ENCODE measurements at regions not wholly inside any gene's neighbourhood (a gene's known extent, or its start where the extent isn't known, plus 50 kb on each side); places are given as distances from the start of the nearest gene placed in this dataset.

DNA sequence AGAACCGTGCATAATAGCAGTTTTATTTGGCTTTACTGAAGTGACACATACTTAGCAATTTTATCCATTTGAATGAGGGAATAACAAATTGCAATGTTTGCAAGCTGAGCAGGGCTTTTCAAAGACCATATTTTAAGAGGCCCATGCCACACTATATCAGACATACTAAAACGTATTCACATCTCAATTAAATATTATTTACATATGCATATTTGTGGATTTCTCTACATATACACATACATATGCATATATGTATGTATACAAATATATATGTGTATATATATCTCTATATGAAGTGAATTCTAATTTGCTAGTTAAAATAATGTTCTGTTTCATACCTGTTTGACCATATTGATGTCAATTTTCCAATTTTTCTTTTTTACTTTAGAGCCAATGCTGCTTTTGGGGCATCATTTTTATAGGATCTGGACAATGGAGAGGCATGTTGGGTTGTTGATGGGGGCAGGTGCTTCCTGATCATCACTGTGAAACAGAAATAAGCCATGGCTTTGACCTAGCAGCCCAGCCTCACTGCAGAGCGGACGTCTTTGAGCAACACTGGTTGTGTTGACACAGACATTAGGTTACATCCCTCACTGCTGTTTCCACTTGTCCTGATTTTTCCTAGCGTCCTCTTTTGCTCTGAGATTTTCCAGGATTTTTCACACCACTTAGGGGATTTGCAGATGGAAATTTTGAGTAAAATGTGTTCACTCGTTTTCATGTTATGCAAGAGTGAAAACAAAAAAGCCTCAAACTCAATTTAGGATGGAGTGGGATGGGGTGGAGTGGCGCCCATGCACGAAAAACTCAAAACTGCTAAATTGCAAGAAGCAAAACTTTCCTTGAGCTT lies 56.9 kb downstream of the RDH14 start:
- no peak for DNase-seq

DNA sequence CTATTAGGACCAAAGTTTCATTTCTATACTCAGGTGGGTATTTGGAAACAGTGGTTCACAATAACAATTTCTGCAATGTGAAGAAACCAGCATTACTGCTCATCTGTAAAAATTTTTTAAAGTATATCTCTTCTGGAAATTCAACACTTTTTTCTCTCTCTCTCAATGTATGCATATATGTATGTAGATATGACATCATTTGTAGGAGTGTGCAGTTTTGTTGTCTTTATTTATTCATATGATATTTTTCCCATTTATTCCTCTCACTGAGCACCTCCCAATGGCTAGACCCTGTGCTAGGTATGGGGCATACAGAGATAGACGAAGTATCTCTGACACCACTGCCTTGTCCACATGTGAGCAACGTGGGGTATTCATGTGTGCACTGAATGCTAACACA lies 58.3 kb downstream of the RDH14 start:
- DNase-seq: no peak

GRCh38 chr2:18501729-18502128 lies 58.7 kb downstream of the RDH14 start:
- no peak for DNase-seq

DNA sequence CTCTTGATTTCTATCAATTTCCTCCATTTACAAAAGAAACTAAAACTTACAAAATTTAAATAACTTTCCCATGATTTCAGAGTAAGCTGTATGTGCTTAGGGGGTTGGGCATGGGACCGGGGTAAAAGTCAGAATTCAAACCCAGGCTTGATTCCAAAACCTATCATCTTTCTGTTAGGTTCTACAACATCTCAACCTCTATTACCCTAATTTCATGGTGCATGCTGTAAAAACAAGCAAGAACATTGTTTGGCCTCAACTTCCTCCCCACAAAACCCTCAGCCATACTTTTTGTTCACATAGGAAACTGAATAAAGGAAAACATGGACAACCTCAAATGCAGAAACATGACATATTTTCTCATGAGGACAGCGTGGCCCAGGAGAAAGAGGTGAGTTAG lies 59.3 kb downstream of the RDH14 start:
- DNase-seq: no peak

DNA sequence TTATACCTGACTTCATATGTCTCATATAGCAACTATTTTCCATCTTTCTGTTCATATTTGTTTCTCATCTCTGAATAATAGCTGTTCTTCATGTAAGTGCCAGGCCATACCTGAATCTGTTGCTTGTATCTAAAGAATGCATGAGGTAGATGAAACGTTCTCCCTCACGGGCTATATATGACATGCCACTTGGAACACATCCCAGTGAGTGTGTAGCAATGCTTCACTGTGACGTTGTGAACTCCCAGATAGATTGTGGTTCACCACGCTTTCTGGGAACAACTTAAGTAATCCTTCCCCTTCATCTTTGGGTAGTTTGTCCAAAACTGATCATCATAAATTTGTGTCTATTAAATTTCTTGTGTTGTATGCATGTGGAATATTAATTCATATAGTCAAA lies 60.1 kb downstream of the RDH14 start:
- DNase-seq: no peak

GRCh38 chr2:18498531-18498930 lies 61.9 kb downstream of the RDH14 start:
- DNase-seq: no peak

DNA sequence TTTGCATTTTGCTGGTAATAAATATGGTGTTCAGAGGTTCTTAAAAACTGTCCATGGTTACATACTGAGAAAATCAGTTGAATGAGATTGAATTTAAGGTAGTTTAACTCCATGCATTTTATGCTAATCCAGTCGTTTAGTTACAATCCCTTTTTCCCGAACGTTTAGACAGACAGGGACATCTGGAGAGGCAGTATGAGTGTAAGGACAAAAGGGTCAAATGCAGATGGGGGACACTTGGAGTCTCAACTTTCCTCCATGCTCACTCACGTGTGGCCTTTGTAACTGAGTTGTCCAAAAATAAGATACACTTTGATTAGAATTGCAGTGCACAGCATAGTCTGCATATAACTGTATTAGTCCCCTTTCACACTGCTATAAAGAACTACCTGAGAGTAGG lies 63.9 kb downstream of the RDH14 start:
- DNase-seq: no peak

GRCh38 chr2:18495058-18495457 lies 65.4 kb downstream of the RDH14 start:
- no peak for DNase-seq

GRCh38 chr2:18492721-18493120 lies 67.7 kb downstream of the RDH14 start:
- DNase-seq: no peak

DNA sequence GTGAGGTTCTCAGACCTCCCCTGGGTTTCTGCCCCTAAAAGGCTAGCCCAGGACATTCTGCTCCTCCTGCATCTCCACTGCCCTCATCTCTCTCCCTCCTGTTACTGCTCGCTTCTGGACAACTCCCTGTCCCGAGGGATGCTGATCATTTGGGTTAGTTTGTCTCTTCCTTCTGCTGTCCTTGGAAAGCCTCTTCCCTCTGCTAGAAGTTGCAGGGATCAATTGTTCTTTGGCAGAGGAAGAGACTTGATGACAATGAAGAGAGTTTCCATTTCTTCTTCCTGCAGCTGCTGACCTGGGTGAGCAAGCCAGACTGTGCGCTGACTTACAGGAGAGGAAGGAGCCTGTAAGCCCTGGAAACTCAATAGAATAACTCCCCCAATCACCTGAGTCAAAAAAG lies 68.9 kb downstream of the RDH14 start:
- no peak for DNase-seq

DNA sequence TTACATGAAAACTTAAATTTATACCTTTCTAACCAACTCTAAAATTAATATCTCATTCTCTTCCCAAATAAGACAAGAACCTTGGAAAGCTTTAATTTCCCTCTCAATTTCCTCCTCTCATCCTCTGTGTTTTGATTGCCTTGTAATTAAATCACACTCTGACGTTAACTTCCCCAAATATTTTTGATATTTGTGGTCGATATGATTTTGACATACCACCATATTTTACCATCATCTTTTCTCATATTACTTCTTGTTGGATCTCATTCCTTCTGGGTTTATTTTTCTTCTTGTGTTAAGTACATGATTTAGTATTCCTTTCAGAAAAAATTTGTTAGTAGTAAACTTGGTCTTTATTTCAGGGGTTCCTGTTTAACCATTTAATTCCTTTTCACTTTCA lies 69.6 kb downstream of the RDH14 start:
- no peak for DNase-seq

GRCh38 chr2:18487106-18487913 lies 73.1 kb downstream of the RDH14 start:
- no peak for DNase-seq

GRCh38 chr2:18484625-18485024 lies 75.8 kb downstream of the RDH14 start:
- DNase-seq: no peak

DNA sequence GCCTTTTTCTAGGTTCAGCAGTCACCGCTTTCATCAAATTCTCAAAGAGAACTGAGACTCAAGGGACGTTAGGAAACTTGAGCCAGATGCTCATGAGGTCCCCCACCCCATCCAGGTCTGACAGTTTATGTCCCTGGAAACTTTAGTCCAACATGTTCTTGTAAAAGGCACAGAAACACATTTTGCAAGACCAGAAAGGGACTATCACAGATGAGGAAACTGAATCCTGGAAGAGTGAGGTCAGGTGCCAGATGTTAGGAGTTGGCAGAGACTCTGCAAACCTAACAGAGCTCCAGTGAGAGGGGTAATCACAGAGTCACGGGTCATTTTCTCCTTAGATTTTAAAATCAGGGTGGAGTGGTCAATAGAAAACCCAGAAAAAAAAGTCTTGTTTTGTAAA lies 76.6 kb downstream of the RDH14 start:
- DNase-seq: no peak

DNA sequence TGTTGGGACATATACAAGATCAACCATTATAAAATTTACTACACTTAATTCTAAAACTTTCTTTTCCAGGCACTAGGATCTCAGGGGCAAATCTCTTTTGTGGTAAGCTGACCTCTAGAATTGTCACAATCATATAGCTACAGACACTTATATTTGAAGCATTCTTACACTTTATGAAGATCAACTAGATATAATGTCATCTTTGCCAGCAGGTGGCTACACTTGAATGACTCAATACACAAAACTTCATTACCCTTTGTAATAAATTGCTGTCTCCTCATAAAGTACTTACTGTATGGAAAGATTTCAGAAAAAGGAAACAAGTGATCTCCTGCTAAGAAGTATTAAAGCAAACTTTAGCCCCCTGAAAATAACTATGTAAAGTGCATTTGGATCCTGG lies 77.8 kb downstream of the RDH14 start:
- DNase-seq: no peak

- no peak for DNase-seq
Observed at GRCh38 chr2:18479947-18480369, 80.5 kb downstream of the RDH14 start.

GRCh38 chr2:18477293-18477692 lies 83.2 kb downstream of the RDH14 start:
- DNase-seq: no peak

GRCh38 chr2:18476484-18476883 lies 84.0 kb downstream of the RDH14 start:
- no peak for DNase-seq

GRCh38 chr2:18475884-18476283 lies 84.6 kb downstream of the RDH14 start:
- no peak for DNase-seq

GRCh38 chr2:18474700-18475099 lies 85.8 kb downstream of the RDH14 start:
- DNase-seq: no peak

- no peak for DNase-seq
Observed at GRCh38 chr2:18473241-18474181, 86.9 kb downstream of the RDH14 start.

GRCh38 chr2:18467749-18468360 lies 92.6 kb downstream of the RDH14 start:
- no peak for DNase-seq

DNA sequence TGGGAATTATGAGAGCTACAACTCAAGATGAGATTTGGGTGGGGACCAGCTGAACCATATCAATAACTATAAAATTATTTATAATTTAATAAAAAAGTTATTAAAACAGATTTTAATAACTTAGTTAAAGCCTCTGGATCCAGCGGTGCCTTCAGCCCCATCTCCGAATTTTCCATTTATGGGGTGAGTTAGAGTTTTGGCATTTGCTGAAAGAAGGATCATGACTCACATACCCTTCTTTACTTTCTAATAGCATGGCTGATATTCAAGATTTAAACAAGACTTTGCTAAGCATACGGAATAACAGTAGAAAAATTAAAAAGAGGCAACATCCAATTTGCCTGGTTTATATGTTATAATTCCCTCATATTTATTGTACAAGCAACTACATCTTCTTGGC lies 94.5 kb downstream of the RDH14 start:
- DNase-seq: no peak
